HEK293T (cell line): ENCODE measurements at regions not wholly inside any gene's neighbourhood (a gene's known extent, or its start where the extent isn't known, plus 50 kb on each side); places are given as distances from the start of the nearest gene placed in this dataset.

Experiments used
- ARNT ChIP-seq: fragments of 450-650 bp; IDR thresholded peaks from 2 replicates; pipeline ENCODE4 v1.6.1; 2017; ENCODE audit warnings: mild to moderate bottlenecking
- BHLHE40 ChIP-seq: fragments of 450-650 bp; IDR thresholded peaks from 2 replicates; pipeline ENCODE4 v1.6.1; 2016; ENCODE audit warnings: mild to moderate bottlenecking, moderate library complexity, borderline replicate concordance
- CTBP1 ChIP-seq: fragments of 450-650 bp; IDR thresholded peaks from 2 replicates; pipeline ENCODE4 v1.6.1; 2016; ENCODE audit warnings: borderline replicate concordance
- ELF4 ChIP-seq: fragments of 450-650 bp; IDR thresholded peaks from 2 replicates; pipeline ENCODE4 v1.6.1; 2017; ENCODE audit warnings: antibody characterized with exemption
- FOXA1 ChIP-seq: fragments of 450-650 bp; IDR thresholded peaks from 2 replicates; pipeline ENCODE4 v1.6.1; 2016; ENCODE audit warnings: mild to moderate bottlenecking
- FOXK2 ChIP-seq: fragments of 450-650 bp; IDR thresholded peaks from 2 replicates; pipeline ENCODE4 v1.6.1; 2016; ENCODE audit warnings: mild to moderate bottlenecking
- FOXM1 ChIP-seq: fragments of 450-650 bp; IDR thresholded peaks from 2 replicates; pipeline ENCODE4 v1.6.1; 2017; ENCODE audit warnings: mild to moderate bottlenecking, borderline replicate concordance
- HDGF ChIP-seq: fragments of 450-650 bp; IDR thresholded peaks from 2 replicates; pipeline ENCODE4 v1.6.1; 2017; ENCODE audit warnings: antibody characterized with exemption, borderline replicate concordance
- PKNOX1 ChIP-seq: fragments of 450-650 bp; IDR thresholded peaks from 2 replicates; pipeline ENCODE4 v1.6.1; 2016
- SP1 ChIP-seq: fragments of 450-650 bp; IDR thresholded peaks from 2 replicates; pipeline ENCODE4 v1.6.1; 2017
- SUZ12 ChIP-seq: fragments of 450-650 bp; IDR thresholded peaks from 2 replicates; pipeline ENCODE4 v1.6.1; 2016; ENCODE audit warnings: mild to moderate bottlenecking
- ZNF384 ChIP-seq: fragments of 450-650 bp; IDR thresholded peaks from 2 replicates; pipeline ENCODE4 v1.6.1; 2016

- TF ChIP-seq PKNOX1 (peak; percentile 36; the same call in 1 of the 2 replicates), ZNF384 (no peak), FOXM1 (no peak), BHLHE40 (no peak), HDGF (no peak), FOXA1 (no peak), SP1 (no peak), ARNT (no peak), SUZ12 (no peak), FOXK2 (no peak), ELF4 (no peak), CTBP1 (0 out of 2 replicates have a peak, but pooled peaks have one; percentile 12)
Measured at GRCh38 chr13:30832845-30833332, 73.2 kb upstream of the MEDAG start.
